Osteocyte (in vitro differentiated cells): ENCODE measurements at regions not wholly inside any gene's neighbourhood (a gene's known extent, or its start where the extent isn't known, plus 50 kb on each side); places are given as distances from the start of the nearest gene placed in this dataset.

Source experiments
- DNase-seq: peaks from one replicate; pipeline ENCODE4 v3.0.0; 2021; ENCODE audit warnings: mixed read lengths; ENCODE audit not compliant: unreplicated experiment; ENCODE audit errors: extremely low spot score
- H3K27ac Mint-ChIP-seq: one replicate; pipeline ENCODE4 v1.8.0; 2021; ENCODE audit warnings: mild to moderate bottlenecking, mixed read lengths; ENCODE audit not compliant: unreplicated experiment
- H3K27me3 Mint-ChIP-seq: one replicate; pipeline ENCODE4 v1.8.0; 2021; ENCODE audit warnings: mixed read lengths; ENCODE audit not compliant: unreplicated experiment
- H3K36me3 Mint-ChIP-seq: one replicate; pipeline ENCODE4 v1.8.0; 2021; ENCODE audit warnings: mixed read lengths; ENCODE audit not compliant: unreplicated experiment
- H3K4me1 Mint-ChIP-seq: one replicate; pipeline ENCODE4 v1.8.0; 2021; ENCODE audit warnings: mixed read lengths; ENCODE audit not compliant: unreplicated experiment
- H3K4me3 Mint-ChIP-seq: one replicate; pipeline ENCODE4 v1.8.0; 2021; ENCODE audit warnings: mild to moderate bottlenecking, moderate library complexity, mixed read lengths; ENCODE audit not compliant: unreplicated experiment
- H3K9me3 Mint-ChIP-seq: one replicate; pipeline ENCODE4 v1.8.0; 2021; ENCODE audit warnings: mixed read lengths; ENCODE audit not compliant: unreplicated experiment
- CTCF ChIP-seq: fragments of 200-600 bp; sonication (generic); IDR thresholded peaks from 2 replicates; pipeline ENCODE4 v1.5.0; 2021; ENCODE audit warnings: antibody characterized with exemption, mild to moderate bottlenecking, moderate library complexity

GRCh38 chr19:31173991-31174390 lies 175.2 kb downstream of the TSHZ3 start:
- H3K4me1 Mint-ChIP-seq = peaks cover 9% of the 10 kb centered on the region
- no peak for TF ChIP-seq CTCF
- H3K9me3 Mint-ChIP-seq = no peaks in the 10 kb centered on the region
- DNase-seq = peak; percentile 64
- no peak overlapping the region for H3K27ac Mint-ChIP-seq
- no peak overlapping the region for H3K4me3 Mint-ChIP-seq
- no peaks in the 10 kb centered on the region for H3K36me3 Mint-ChIP-seq
- H3K27me3 Mint-ChIP-seq = no peaks in the 10 kb centered on the region

- H3K9me3 Mint-ChIP-seq = no peaks in the 10 kb centered on the region
- no peaks in the 10 kb centered on the region for H3K27me3 Mint-ChIP-seq
- peaks cover 3% of the 10 kb centered on the region for H3K4me1 Mint-ChIP-seq
- peak; percentile 17 for DNase-seq
- H3K4me3 Mint-ChIP-seq = no peak overlapping the region
- no peaks in the 10 kb centered on the region for H3K36me3 Mint-ChIP-seq
- no peak overlapping the region for H3K27ac Mint-ChIP-seq
- no peak for TF ChIP-seq CTCF
Observed at GRCh38 chr19:31171936-31172335, 177.3 kb downstream of the TSHZ3 start.

GRCh38 chr19:31170046-31170445 lies 179.2 kb downstream of the TSHZ3 start:
- Mint-ChIP-seq H3K27ac (no peak overlapping the region), H3K36me3 (no peaks in the 10 kb centered on the region), H3K27me3 (no peaks in the 10 kb centered on the region), H3K9me3 (no peaks in the 10 kb centered on the region), H3K4me1 (peaks cover 2% of the 10 kb centered on the region), H3K4me3 (no peak overlapping the region)
- no peak for TF ChIP-seq CTCF
- no peak for DNase-seq

- no peak for DNase-seq
- Mint-ChIP-seq H3K4me1 (peaks cover 2% of the 10 kb centered on the region), H3K36me3 (no peaks in the 10 kb centered on the region), H3K27ac (no peak overlapping the region), H3K27me3 (no peaks in the 10 kb centered on the region), H3K4me3 (no peak overlapping the region), H3K9me3 (no peaks in the 10 kb centered on the region)
- no peak for TF ChIP-seq CTCF
Observed at GRCh38 chr19:31168106-31168625, 181.1 kb downstream of the TSHZ3 start.

GRCh38 chr19:31167690-31168089 lies 181.5 kb downstream of the TSHZ3 start:
- no peak overlapping the region for H3K4me3 Mint-ChIP-seq
- no peaks in the 10 kb centered on the region for H3K9me3 Mint-ChIP-seq
- no peaks in the 10 kb centered on the region for H3K27me3 Mint-ChIP-seq
- DNase-seq = peak; percentile 2
- no peaks in the 10 kb centered on the region for H3K36me3 Mint-ChIP-seq
- H3K4me1 Mint-ChIP-seq = peaks cover 2% of the 10 kb centered on the region
- H3K27ac Mint-ChIP-seq = no peak overlapping the region
- TF ChIP-seq CTCF = no peak
